Fibroblast of mammary gland (primary cell): ENCODE measurements at regions not wholly inside any gene's neighbourhood (a gene's known extent, or its start where the extent isn't known, plus 50 kb on each side); places are given as distances from the start of the nearest gene placed in this dataset.
"Not testable (repeated sequence)": the region's sequence is repeated elsewhere in the genome, so short reads cannot be mapped to it uniquely, and the experiment has no call there.

Source experiments
- DNase-seq: peaks from one replicate; pipeline ENCODE4 v3.0.0-alpha.2; 2010; ENCODE audit warnings: low read depth
- H3K4me3 ChIP-seq: 2 replicates; pipeline ENCODE4 v1.5.1; 2011; ENCODE audit warnings: low read depth, mild to moderate bottlenecking, low read length, moderate library complexity; ENCODE audit not compliant: control insufficient read depth
- CTCF ChIP-seq: conservative IDR thresholded peaks from 2 replicates; pipeline ENCODE4 v1.5.1; 2011; ENCODE audit warnings: low read depth, low read length, inconsistent platforms; ENCODE audit not compliant: control insufficient read depth, insufficient read depth

GRCh38 chr12:75657831-75658230, 146.4 kb upstream of the KRR1 start:
- TF ChIP-seq CTCF: no peak
- DNase-seq: no peak
- no peak overlapping the region for H3K4me3 ChIP-seq

- not testable (repeated sequence) for H3K4me3 ChIP-seq, DNase-seq
Measured at GRCh38 chr12:75657354-75657753, 145.9 kb upstream of the KRR1 start.

GRCh38 chr12:75656648-75657047, 145.2 kb upstream of the KRR1 start:
- no peak overlapping the region for H3K4me3 ChIP-seq
- TF ChIP-seq CTCF: no peak
- DNase-seq: peak; percentile 87

GRCh38 chr12:75656210-75656609, 144.8 kb upstream of the KRR1 start:
- DNase-seq: no peak
- H3K4me3 ChIP-seq: no peak overlapping the region
- TF ChIP-seq CTCF: no peak

GRCh38 chr12:75655315-75655806, 144.0 kb upstream of the KRR1 start:
- TF ChIP-seq CTCF: no peak
- H3K4me3 ChIP-seq: no peak overlapping the region
- no peak for DNase-seq

GRCh38 chr12:75651342-75651695, 139.9 kb upstream of the KRR1 start:
- no peak for DNase-seq
- TF ChIP-seq CTCF: no peak

GRCh38 chr12:75650595-75651341, 139.4 kb upstream of the KRR1 start:
- no peak overlapping the region for H3K4me3 ChIP-seq
- DNase-seq: peak; percentile 54
- no peak for TF ChIP-seq CTCF

More at GRCh38 chr12:75651342-75651695, 139.9 kb upstream of the KRR1 start:
- H3K4me3 ChIP-seq: no peak overlapping the region
